ENCODE measurements at regions not wholly inside any gene's neighbourhood (a gene's known extent, or its start where the extent isn't known, plus 50 kb on each side); places are given as distances from the start of the nearest gene placed in this dataset.
"Not testable (repeated sequence)": the region's sequence is repeated elsewhere in the genome, so short reads cannot be mapped to it uniquely, and the experiment has no call there.

GRCh38 chr5:13470975-13471374 is 473.5 kb downstream of the DNAH5 start:
- DNase-seq = no peak

DNA sequence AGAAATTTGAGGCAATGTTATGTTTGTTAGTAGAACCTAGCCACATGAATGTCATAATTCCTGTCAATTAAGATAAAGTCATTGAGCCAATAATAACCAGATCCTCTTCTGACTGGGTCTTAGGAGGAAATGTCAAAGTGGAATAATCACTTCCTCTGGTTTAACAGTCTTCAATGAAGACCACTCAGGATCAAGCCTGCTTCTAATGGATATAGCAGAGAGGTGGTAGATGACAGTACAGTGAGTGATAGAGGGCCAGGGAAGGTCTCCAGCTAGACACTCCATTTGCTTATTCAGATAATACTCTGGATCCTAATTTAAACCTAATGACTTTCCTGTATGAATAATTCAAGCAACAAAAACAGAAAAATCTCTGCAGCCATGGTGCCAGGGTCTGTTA is 474.2 kb downstream of the DNAH5 start:
- DNase-seq = no peak

DNA sequence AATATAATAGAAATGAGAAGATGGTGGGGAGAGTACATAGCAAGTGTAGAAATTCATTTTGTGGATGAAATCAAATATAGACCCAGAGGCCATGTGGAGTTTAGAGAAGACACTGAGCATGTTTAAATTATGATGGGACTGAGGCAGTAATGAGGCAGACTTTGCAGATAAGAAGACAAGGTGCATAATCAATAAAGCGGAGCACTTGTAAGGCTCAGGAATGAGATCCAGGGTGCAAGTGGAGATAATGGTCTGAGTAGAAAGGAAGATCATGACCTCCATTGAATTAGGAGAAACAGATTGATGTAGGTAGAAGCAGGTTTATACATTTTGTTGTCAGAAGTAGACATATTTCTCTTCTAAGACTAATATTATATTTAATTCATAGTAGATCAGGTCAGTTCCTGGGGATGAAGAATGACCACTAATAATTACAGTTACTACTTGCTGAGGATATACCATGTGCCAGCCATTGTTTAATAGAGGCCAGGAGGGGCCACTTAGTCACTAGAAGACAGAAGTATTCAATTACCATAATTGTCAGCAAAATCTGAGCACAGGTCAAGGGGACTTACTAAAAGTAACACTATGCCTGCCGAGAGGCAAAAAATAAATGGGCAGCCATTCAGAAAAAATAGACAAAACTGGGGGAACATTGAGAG is 479.8 kb downstream of the DNAH5 start:
- DNase-seq = no peak

- no peak for DNase-seq
Observed at GRCh38 chr5:13460587-13460986, 483.9 kb downstream of the DNAH5 start.

- DNase-seq = no peak
Observed at GRCh38 chr5:13454050-13454449, 490.4 kb downstream of the DNAH5 start.

DNA sequence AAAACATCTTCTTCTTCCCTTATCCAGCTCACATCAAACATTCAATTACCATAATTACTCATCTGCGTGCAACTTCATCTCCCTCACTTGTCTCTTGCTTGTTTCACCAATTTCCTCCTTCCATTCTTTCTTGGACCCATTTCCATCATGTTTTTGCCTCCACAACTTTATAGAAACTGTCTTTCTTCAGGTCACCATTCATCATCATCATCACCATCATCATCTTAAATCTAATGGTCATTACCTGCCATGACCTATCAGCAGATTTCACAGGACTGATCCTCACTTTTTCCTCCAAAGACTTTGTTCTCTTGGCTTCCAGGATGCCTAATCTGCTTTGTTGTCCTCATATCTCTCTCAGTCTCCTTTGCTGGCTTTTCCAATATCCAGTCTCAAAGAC is 495.6 kb downstream of the DNAH5 start:
- no peak for DNase-seq

DNA sequence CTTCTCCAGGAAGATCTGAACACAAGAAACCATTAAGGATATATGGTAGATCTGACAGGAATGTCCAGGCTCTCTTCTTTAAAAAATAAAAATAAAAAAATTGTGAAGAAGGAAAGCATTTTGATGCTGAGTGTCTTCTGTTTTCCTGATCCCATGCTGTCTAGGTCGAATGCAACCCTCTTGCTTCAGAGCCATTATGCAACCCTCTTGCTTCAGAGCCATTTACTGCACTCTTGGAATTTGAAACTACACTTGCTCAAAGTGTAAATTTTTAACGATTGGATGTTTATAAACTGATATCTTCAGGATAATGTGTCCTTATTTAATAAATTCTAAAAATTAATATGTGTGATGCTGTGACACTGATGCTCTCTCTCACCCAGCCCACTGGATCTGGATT is 505.1 kb downstream of the DNAH5 start:
- DNase-seq = peak in 1 of 4 experiments; percentile 3

DNA sequence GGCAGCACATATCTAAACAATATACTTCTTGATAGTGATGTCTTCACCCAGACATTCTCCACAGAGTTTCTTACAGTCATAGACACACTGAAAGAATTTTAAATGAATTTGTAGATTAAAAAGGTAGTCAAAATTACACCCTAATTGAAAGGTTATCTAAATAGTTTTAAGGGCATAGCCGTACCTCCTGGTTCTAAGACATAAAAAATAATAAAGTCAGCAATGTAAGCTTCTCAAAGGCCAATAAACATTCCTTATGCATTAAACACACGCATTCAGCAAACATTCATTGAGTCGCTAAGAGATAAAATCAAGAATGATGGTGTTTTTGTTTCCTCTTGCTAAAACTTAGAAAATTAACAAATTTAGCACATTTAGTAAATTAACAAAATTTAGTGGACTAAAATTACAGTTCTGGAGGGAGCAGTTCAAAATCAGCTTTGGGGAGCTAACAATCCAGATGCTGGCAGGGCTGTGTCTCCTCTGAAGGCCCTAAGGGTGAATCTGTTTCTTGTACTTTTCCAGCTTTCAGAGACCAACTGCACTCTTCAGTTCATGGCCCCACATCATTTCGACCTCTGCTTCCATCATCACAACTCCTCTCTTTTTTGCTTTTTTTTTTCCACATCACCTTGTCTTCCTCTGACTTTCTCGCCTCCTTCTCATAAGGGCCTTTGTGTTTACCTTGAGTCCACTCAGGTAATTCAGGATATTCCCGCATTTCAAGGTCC is 516.5 kb downstream of the DNAH5 start:
- no peak for DNase-seq

DNA sequence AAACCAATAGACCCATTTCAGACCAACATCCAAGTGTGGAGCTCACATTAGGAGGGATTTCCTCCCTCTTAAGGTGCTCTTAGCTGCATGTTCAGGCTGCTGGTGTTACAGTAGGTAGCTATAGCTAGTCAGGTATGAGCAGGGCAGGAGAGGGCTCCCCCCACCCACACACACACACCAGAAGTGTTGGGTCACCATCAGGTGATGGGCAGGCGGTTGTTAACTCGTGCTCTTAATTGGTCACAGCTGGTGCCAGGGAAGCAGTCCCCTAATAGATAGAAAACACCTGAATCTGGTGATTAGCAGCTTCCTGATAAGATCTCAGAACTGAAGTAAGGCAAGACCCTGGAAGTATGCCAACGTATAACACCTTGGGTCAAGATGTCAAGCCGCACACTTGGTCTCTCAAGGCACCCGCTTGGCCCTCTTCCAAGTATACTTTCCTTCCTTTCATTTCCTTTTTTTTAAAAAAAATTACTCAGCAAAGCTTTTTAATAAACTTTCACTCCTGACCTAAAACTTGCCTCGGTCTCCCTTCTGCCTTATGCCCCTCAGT is 532.4 kb downstream of the DNAH5 start:
- no peak for DNase-seq

GRCh38 chr5:13408616-13409015 is 535.9 kb downstream of the DNAH5 start:
- DNase-seq = no peak

DNA sequence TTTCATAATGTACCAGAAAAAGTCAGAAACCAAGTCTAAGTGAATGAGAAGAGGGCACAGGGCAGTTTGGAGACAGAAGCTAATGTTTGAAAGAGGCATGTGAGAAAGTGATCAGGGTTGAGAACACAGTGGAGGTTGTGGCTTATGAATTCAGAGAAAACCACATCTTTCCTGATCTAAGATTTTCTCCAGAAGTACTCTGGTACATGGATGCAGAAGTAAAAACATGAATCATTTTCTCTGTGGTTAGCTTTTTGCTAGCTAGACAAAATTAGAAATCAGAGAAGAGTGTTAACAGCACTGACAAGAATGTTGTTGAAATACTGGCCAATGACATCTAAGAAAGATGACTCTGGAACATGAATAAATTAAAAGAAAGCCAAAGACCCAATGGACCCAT is 541.1 kb downstream of the DNAH5 start:
- peak in 1 of 4 experiments; percentile 29 for DNase-seq

GRCh38 chr5:13385066-13385465 is 559.4 kb downstream of the DNAH5 start:
- no peak for DNase-seq

- DNase-seq = no peak
Observed at GRCh38 chr5:13382232-13382631, 562.3 kb downstream of the DNAH5 start.

GRCh38 chr5:13378091-13378490 is 566.4 kb downstream of the DNAH5 start:
- no peak for DNase-seq

GRCh38 chr5:13359344-13359743 is 585.1 kb downstream of the DNAH5 start:
- no peak for DNase-seq

- no peak for DNase-seq
Observed at GRCh38 chr5:13358342-13358741, 586.1 kb downstream of the DNAH5 start.

DNA sequence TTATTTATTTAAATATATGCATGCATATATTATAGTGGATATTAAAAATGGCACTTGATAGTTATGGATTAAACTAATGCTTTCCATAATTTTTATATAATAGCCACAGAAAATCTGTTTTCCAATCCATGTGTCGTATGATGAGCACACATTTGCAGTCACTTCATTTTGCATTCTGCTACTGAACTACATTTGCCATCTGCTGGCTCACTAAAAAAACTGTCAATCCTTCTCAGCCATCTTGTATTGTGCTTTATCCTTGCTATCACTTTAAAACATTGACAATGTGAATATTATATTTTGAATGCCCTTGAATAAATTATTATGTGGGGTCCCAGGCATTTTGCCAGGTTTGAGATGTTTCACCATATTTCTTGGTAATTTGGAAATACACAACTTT is 586.6 kb downstream of the DNAH5 start:
- DNase-seq = no peak

- no peak for DNase-seq
Observed at GRCh38 chr5:13356226-13356625, 588.3 kb downstream of the DNAH5 start.

GRCh38 chr5:13354611-13355010 is 589.9 kb downstream of the DNAH5 start:
- no peak for DNase-seq

DNA sequence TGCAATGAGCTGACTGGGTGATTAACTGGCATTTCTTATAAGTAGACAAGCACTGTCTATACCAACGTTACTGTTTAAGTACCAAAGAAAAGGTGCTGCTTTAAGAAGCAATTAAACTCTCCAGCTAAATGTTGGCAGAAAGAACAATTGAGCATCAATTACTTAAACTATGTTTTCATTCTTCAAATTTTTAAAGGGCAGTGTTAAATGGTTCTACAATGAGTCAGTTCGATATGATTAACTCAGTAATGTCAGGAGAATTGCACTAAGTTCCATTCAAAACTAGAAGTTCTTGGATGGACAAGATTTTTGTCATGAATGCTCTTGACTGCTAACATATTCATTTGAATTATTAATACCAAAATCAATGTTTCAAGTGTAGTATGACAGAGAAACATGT is 593.7 kb downstream of the DNAH5 start:
- no peak for DNase-seq

GRCh38 chr5:13348568-13348967 is 595.9 kb downstream of the DNAH5 start:
- DNase-seq = no peak

- no peak for DNase-seq
Observed at GRCh38 chr5:13346401-13346800, 598.1 kb downstream of the DNAH5 start.

- no peak for DNase-seq
Observed at GRCh38 chr5:13339093-13339492, 605.4 kb downstream of the DNAH5 start.

DNA sequence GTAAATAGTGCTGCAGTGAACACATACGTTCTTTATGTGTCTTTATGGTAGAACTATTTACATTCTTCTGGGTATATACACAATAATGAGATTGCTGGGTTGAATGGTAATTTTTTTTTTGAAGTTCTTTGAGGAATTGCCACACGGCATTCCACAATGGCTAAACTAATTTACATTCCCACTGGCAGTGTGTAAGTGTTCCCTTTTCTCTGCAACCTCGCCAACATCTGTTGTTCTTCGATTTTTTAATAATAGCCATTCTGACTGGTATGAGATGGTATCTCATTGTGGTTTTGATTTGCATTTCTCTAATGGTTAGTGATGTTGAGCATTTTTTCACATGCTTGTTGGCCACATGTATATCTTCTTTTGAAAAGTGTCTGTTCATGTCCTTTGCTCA is 609.5 kb downstream of the DNAH5 start:
- DNase-seq = not testable (repeated sequence)

All from suppressor macrophage (primary cell).